ENCODE measurements at regions not wholly inside any gene's neighbourhood (a gene's known extent, or its start where the extent isn't known, plus 50 kb on each side); places are given as distances from the start of the nearest gene placed in this dataset.

GRCh38 chr3:13714251-13714916 lies 165.5 kb downstream of the FBLN2 start:
- no peak for TF ChIP-seq CTCF (IDR thresholded peaks at IDR 0.05; ENCODE audit: control extremely low read depth, extremely low read depth)
- ATAC-seq (ENCODE audit: insufficient read depth, low FRiP score) (no peak), DNase-seq (no peak)
- Histone ChIP-seq H3K9ac (ENCODE audit: insufficient read depth in 1 of 2, low read length in 2 of 2) (no peak overlapping the region), H3K4me3 (no peak overlapping the region), H3K27ac (ENCODE audit: low read depth in 1 of 2, low read length in 1 of 2) (no peak overlapping the region), H3K36me3 (ENCODE audit: control insufficient read depth in 4 of 4, insufficient read depth in 4 of 4, low read length in 4 of 4) (no peaks in the 10 kb centered on the region), H3K4me1 (ENCODE audit: control insufficient read depth in 5 of 5, insufficient read depth in 5 of 5, low read length in 5 of 5) (no peaks in the 10 kb centered on the region), H3K9me3 (ENCODE audit: control insufficient read depth in 4 of 4, insufficient read depth in 3 of 4, low read length in 3 of 4) (peaks cover 0 to 27% (median 6%) of the 10 kb centered on the region in 4 donors), H3K27me3 (ENCODE audit: control insufficient read depth in 3 of 3, insufficient read depth in 3 of 3, low read length in 2 of 3) (no peaks in the 10 kb centered on the region)
- 92 to 95% methylated on average over 7 of the region's 7 CpGs for WGBS, 2 donors

- no peak overlapping the region for H3K9ac ChIP-seq (ENCODE audit: insufficient read depth in 1 of 2, low read length in 2 of 2)
- H3K9me3 ChIP-seq (ENCODE audit: control insufficient read depth in 4 of 4, insufficient read depth in 3 of 4, low read length in 3 of 4), result peaks cover 0 to 31% (median 6%) of the 10 kb centered on the region in 4 donors
- no peak for TF ChIP-seq CTCF (IDR thresholded peaks at IDR 0.05; ENCODE audit: control extremely low read depth, extremely low read depth)
- WGBS, 2 donors, result 88 to 94% methylated on average over 4 of the region's 4 CpGs
- no peak for DNase-seq
- no peak for ATAC-seq (ENCODE audit: insufficient read depth, low FRiP score)
- H3K27me3 ChIP-seq (ENCODE audit: control insufficient read depth in 3 of 3, insufficient read depth in 3 of 3, low read length in 2 of 3), result no peaks in the 10 kb centered on the region
- H3K4me3 ChIP-seq, result no peak overlapping the region
- H3K27ac ChIP-seq (ENCODE audit: low read depth in 1 of 2, low read length in 1 of 2), result no peak overlapping the region
- H3K4me1 ChIP-seq (ENCODE audit: control insufficient read depth in 5 of 5, insufficient read depth in 5 of 5, low read length in 5 of 5), result no peaks in the 10 kb centered on the region
- no peaks in the 10 kb centered on the region for H3K36me3 ChIP-seq (ENCODE audit: control insufficient read depth in 4 of 4, insufficient read depth in 4 of 4, low read length in 4 of 4)
Observed at GRCh38 chr3:13713396-13713795, 164.5 kb downstream of the FBLN2 start.

- H3K27me3 ChIP-seq (ENCODE audit: control insufficient read depth in 3 of 3, insufficient read depth in 3 of 3, low read length in 2 of 3), result no peaks in the 10 kb centered on the region
- H3K36me3 ChIP-seq (ENCODE audit: control insufficient read depth in 4 of 4, insufficient read depth in 4 of 4, low read length in 4 of 4), result no peaks in the 10 kb centered on the region
- no peak overlapping the region for H3K4me3 ChIP-seq
- H3K9me3 ChIP-seq (ENCODE audit: control insufficient read depth in 4 of 4, insufficient read depth in 3 of 4, low read length in 3 of 4), result peaks cover 0 to 33% (median 6%) of the 10 kb centered on the region in 4 donors
- WGBS, 2 donors, result 48 to 74% methylated on average over 3 of the region's 3 CpGs
- no peaks in the 10 kb centered on the region for H3K4me1 ChIP-seq (ENCODE audit: control insufficient read depth in 5 of 5, insufficient read depth in 5 of 5, low read length in 5 of 5)
- no peak overlapping the region for H3K27ac ChIP-seq (ENCODE audit: low read depth in 1 of 2, low read length in 1 of 2)
- TF ChIP-seq CTCF (IDR thresholded peaks at IDR 0.05; ENCODE audit: control extremely low read depth, extremely low read depth), result no peak
- DNase-seq (no peak), ATAC-seq (ENCODE audit: insufficient read depth, low FRiP score) (no peak)
- H3K9ac ChIP-seq (ENCODE audit: insufficient read depth in 1 of 2, low read length in 2 of 2), result no peak overlapping the region
Observed at GRCh38 chr3:13712682-13713180, 163.8 kb downstream of the FBLN2 start.
